OCI-LY1 (cell line): ENCODE measurements at regions not wholly inside any gene's neighbourhood (a gene's known extent, or its start where the extent isn't known, plus 50 kb on each side); places are given as distances from the start of the nearest gene placed in this dataset.

ENCODE experiments used
- CTCF ChIP-seq: fragments of 200-600 bp; sonication (generic), shearing (Covaris generic); IDR thresholded peaks from 2 replicates; pipeline ENCODE4 v1.5.1; 2017; ENCODE audit warnings: mild to moderate bottlenecking, antibody characterized with exemption, low read length, moderate library complexity, mixed read lengths
- EZH2 ChIP-seq: fragments of 200-600 bp; sonication (generic), shearing (Covaris generic); IDR thresholded peaks from 2 replicates; pipeline ENCODE4 v1.8.0; 2017; ENCODE audit warnings: borderline replicate concordance, mixed run types, mild to moderate bottlenecking, antibody characterized with exemption, low read length, moderate library complexity, mixed read lengths

GRCh38 chr4:114479595-114479994, 119.0 kb upstream of the UGT8 start:
- TF ChIP-seq CTCF: no peak
- no peak for TF ChIP-seq EZH2
